ENCODE measurements at regions not wholly inside any gene's neighbourhood (a gene's known extent, or its start where the extent isn't known, plus 50 kb on each side); places are given as distances from the start of the nearest gene placed in this dataset.

DNA sequence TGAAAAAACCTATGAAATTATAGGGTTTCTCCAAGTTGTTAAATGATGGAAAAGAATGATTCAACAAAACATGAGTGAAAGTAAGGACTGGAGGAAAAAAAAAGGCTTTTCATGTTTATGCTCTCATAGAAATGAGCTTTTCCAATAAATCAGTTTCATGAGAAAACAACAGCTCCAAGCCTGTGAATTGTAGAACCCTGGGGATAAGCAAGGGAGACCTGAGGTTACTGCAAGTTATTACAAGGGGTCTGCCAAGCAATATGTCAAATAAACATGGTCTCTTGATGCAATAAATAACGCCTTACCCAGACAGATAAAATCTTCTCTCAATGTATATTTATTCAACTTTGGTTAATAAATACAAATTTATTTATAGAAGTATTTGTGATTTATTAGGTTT is 577.9 kb upstream of the GCFC2 start:
- no peaks in the 10 kb centered on the region for H3K9me3 ChIP-seq
- no peak overlapping the region for H3K27ac ChIP-seq
- no peak for TF ChIP-seq POLR2A (IDR thresholded peaks at IDR 0.05)
- TF ChIP-seq, protein P1, sequence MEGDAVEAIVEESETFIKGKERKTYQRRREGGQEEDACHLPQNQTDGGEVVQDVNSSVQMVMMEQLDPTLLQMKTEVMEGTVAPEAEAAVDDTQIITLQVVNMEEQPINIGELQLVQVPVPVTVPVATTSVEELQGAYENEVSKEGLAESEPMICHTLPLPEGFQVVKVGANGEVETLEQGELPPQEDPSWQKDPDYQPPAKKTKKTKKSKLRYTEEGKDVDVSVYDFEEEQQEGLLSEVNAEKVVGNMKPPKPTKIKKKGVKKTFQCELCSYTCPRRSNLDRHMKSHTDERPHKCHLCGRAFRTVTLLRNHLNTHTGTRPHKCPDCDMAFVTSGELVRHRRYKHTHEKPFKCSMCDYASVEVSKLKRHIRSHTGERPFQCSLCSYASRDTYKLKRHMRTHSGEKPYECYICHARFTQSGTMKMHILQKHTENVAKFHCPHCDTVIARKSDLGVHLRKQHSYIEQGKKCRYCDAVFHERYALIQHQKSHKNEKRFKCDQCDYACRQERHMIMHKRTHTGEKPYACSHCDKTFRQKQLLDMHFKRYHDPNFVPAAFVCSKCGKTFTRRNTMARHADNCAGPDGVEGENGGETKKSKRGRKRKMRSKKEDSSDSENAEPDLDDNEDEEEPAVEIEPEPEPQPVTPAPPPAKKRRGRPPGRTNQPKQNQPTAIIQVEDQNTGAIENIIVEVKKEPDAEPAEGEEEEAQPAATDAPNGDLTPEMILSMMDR (IDR thresholded peaks at IDR 0.05): no peak
- H3K36me3 ChIP-seq: no peaks in the 10 kb centered on the region
- 36 to 73% methylated on average over 1 of the region's 1 CpG for WGBS, 2 donors
- DNase-seq: no peak
- H3K4me3 ChIP-seq (replicated peaks in 1 of 3): no peak overlapping the region
- intact Hi-C loops (cut with DNase I): no loop called here
- H3K4me1 ChIP-seq: no peaks in the 10 kb centered on the region
- no peaks in the 10 kb centered on the region for H3K27me3 ChIP-seq

DNA sequence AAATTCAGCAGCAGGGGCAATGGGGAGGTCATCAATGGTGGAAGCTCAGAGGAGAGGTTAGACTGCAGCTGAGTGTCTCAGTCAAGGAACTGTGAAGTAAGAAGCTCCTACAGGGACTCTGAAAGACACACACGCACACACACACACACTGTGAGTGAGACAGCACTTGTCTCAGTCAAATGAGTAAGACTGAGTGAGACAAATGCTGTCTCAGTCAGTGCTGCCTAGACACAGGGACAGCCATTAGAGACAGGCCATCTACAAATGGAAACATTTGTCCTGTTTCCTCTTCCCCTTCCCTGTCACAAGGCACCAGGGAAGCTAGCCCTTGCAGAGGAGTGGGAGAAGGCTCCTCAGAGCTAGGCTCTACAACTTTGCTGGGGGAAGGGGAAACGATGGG is 577.4 kb upstream of the GCFC2 start:
- no peaks in the 10 kb centered on the region for H3K27me3 ChIP-seq

DNA sequence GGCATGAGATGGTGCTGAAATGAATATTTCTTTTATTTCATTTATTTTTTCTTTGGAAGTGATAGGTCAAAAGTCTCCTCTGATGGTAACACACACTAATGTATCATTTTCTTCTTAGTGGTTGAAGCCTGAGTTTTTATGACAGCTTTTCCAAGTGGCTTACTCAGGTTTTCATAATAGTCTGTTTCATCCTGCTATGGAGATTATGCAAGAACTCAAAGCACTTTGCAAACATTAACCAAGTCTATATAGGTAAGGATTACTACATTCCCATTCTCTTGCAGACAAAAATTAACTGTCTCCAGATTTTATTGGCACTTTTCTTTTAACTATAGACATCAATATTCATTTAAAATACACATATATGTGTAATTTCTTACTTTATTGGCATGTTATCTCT is 572.6 kb upstream of the GCFC2 start:
- TF ChIP-seq, protein P1 (IDR thresholded peaks at IDR 0.05): no peak
- TF ChIP-seq POLR2A (IDR thresholded peaks at IDR 0.05): no peak
- H3K36me3 ChIP-seq: no peaks in the 10 kb centered on the region
- intact Hi-C loops (cut with DNase I): no loop called here
- no peaks in the 10 kb centered on the region for H3K4me1 ChIP-seq
- H3K27me3 ChIP-seq: no peaks in the 10 kb centered on the region
- H3K4me3 ChIP-seq (replicated peaks in 1 of 3): no peak overlapping the region
- DNase-seq: no peak
- H3K27ac ChIP-seq: no peak overlapping the region
- H3K9me3 ChIP-seq: no peaks in the 10 kb centered on the region

More for the DNA sequence above, 577.4 kb upstream of the GCFC2 start:
- DNase-seq: no peak
- 58 to 68% methylated on average over 2 of the region's 2 CpGs for whole genome bisulfite sequencing, 2 donors
- TF ChIP-seq, protein P1 (IDR thresholded peaks at IDR 0.05): no peak
- TF ChIP-seq POLR2A (IDR thresholded peaks at IDR 0.05): no peak
- Histone ChIP-seq H3K36me3 (no peaks in the 10 kb centered on the region), H3K9me3 (no peaks in the 10 kb centered on the region), H3K4me1 (no peaks in the 10 kb centered on the region), H3K27ac (no peak overlapping the region), H3K4me3 (replicated peaks in 1 of 3) (no peak overlapping the region)
- intact Hi-C loops (cut with DNase I): no loop called here

DNA sequence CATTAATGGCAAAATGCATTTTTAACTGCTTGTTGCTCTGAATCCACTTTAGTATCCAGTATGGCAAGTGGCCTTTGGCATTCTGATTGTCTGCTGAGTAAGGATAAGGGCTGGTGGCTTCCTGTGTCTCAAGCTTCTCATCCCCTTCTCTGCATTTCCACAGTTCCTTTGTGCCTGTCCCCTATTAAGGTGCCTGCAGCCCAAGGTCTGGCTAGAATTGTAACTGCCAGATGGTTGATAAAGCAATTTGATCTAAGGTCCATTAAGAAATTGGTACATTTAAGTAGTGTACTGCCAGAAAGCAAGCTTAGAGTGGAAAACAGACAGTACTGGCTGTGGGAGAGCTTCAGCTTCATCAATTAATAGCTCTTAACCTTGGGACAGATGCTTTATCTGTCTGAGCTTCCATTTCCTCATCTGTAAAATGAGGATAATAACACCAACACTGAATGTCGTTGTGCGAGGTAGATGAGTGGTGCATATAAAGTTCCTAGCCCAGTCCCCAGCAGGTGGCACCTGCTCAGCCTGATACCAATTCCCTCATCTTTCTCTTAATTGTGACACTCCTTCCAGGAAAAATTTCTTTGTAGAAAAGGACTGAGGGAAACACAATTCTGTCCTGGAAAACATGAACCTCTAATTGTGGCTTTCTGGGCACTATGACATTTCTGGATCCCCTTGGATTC is 570.6 kb upstream of the GCFC2 start:
- no peaks in the 10 kb centered on the region for H3K9me3 ChIP-seq
- no peak overlapping the region for H3K4me3 ChIP-seq (replicated peaks in 1 of 3)
- TF ChIP-seq POLR2A (IDR thresholded peaks at IDR 0.05): no peak
- TF ChIP-seq, protein P1 (IDR thresholded peaks at IDR 0.05): no peak
- DNase-seq: no peak
- H3K4me1 ChIP-seq: no peaks in the 10 kb centered on the region
- no peaks in the 10 kb centered on the region for H3K36me3 ChIP-seq
- no peak overlapping the region for H3K27ac ChIP-seq
- no peaks in the 10 kb centered on the region for H3K27me3 ChIP-seq
- intact Hi-C loops (cut with DNase I): no loop called here
- WGBS, 2 donors: 88 to 89% methylated on average over 2 of the region's 2 CpGs

DNA sequence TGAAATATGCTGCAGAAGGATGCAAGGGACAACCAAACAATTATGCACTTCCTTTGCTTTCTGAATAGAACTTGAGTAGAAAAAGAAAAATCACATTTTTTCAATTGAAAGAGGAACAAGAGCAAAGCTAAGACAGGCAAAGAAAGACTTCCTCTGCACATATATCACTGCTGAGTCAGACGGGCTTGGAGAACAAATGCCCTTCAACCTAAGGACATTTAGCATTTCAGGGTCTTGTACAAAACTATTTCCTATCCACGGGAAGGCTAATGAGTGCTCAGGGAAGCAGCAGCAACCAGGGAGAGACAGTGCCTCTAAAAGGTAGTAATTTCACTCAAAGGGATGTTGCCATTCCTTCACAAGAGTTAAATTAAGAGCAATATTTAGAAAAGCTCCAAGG is 570.0 kb upstream of the GCFC2 start:
- no peak for DNase-seq
- H3K9me3 ChIP-seq: no peaks in the 10 kb centered on the region
- no peaks in the 10 kb centered on the region for H3K4me1 ChIP-seq
- H3K4me3 ChIP-seq (replicated peaks in 1 of 3): no peak overlapping the region
- intact Hi-C loops (cut with DNase I): no loop called here
- WGBS, 2 donors: 30 to 39% methylated on average over 2 of the region's 2 CpGs
- H3K27me3 ChIP-seq: no peaks in the 10 kb centered on the region
- TF ChIP-seq POLR2A (IDR thresholded peaks at IDR 0.05): no peak
- no peak overlapping the region for H3K27ac ChIP-seq
- no peaks in the 10 kb centered on the region for H3K36me3 ChIP-seq
